A549 (cell line): ENCODE measurements at regions not wholly inside any gene's neighbourhood (a gene's known extent, or its start where the extent isn't known, plus 50 kb on each side); places are given as distances from the start of the nearest gene placed in this dataset.

Experiments used
- CBX2 ChIP-seq: fragments of 200-600 bp; sonication (generic); IDR thresholded peaks from 2 replicates; pipeline ENCODE4 v1.6.1; 2016; ENCODE audit warnings: low read depth, mild to moderate bottlenecking, borderline replicate concordance
- CBX8 ChIP-seq: fragments of 200-600 bp; sonication (generic); IDR thresholded peaks from 2 replicates; pipeline ENCODE4 v1.6.1; 2016
- HDAC2 ChIP-seq: fragments of 200-600 bp; sonication (generic); IDR thresholded peaks from 2 replicates; pipeline ENCODE4 v1.6.1; 2016
- NR3C1 ChIP-seq: fragments of >200 bp; sonication (Bioruptor Twin); formaldehyde crosslinking; IDR thresholded peaks from 3 replicates; pipeline ENCODE4 v1.6.1; 2017
- POLR2A ChIP-seq: IDR thresholded peaks from 2 replicates; pipeline ENCODE4 v1.6.1; 2012; ENCODE audit warnings: mild to moderate bottlenecking, low read length
- POLR2AphosphoS2 ChIP-seq: conservative IDR thresholded peaks from 2 replicates; pipeline ENCODE4 v1.6.1; 2012; ENCODE audit warnings: low read length, improper control_type of control experiment, inconsistent platforms
- RFX5 ChIP-seq: fragments of 450-650 bp; IDR thresholded peaks from 2 replicates; pipeline ENCODE4 v1.7.1; 2014; ENCODE audit warnings: antibody characterized with exemption, mild to moderate bottlenecking, moderate library complexity
- SMC3 ChIP-seq: fragments of >200 bp; sonication (Bioruptor Twin); formaldehyde crosslinking; IDR thresholded peaks from 3 replicates; pipeline ENCODE4 v1.6.1; 2018; ENCODE audit warnings: inconsistent platforms
- SREBF2 ChIP-seq: fragments of 450-650 bp; IDR thresholded peaks from 2 replicates; pipeline ENCODE4 v1.6.1; 2014; ENCODE audit warnings: mild to moderate bottlenecking, moderate library complexity
- TF ChIP-seq, protein P1 (sequence below): fragments of >200 bp; sonication (Bioruptor Twin); formaldehyde crosslinking; IDR thresholded peaks from 3 replicates; pipeline ENCODE4 v1.5.1; 2016
- TF ChIP-seq, protein P2 (sequence below): IDR thresholded peaks from 2 replicates; pipeline ENCODE4 v1.6.1; 2012
- TF ChIP-seq, protein P3 (sequence below): IDR thresholded peaks from 2 replicates; pipeline ENCODE4 v1.6.1; 2012

DNA sequence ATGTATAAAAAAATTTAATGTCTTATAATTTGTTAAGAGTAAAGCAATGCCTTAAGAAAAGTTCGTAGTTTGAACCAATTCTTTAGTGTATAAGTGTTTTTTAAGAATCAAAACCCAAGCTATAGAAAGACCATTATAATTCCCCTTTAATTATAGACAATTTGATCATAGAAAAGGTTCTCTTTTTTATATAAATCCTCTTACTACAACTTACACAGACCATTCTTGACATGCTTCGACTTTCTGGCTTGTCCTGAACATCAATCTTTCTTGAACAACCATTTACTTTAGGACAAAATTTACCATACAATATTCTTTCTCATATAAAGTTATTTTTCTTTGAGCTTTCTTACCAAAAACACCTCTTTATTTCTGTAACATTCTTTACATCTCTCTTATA lies 330.5 kb upstream of the SPANXN1 start:
- no peak for TF ChIP-seq NR3C1
- no peak for TF ChIP-seq CBX8
- no peak for TF ChIP-seq SMC3
- TF ChIP-seq, protein P1, sequence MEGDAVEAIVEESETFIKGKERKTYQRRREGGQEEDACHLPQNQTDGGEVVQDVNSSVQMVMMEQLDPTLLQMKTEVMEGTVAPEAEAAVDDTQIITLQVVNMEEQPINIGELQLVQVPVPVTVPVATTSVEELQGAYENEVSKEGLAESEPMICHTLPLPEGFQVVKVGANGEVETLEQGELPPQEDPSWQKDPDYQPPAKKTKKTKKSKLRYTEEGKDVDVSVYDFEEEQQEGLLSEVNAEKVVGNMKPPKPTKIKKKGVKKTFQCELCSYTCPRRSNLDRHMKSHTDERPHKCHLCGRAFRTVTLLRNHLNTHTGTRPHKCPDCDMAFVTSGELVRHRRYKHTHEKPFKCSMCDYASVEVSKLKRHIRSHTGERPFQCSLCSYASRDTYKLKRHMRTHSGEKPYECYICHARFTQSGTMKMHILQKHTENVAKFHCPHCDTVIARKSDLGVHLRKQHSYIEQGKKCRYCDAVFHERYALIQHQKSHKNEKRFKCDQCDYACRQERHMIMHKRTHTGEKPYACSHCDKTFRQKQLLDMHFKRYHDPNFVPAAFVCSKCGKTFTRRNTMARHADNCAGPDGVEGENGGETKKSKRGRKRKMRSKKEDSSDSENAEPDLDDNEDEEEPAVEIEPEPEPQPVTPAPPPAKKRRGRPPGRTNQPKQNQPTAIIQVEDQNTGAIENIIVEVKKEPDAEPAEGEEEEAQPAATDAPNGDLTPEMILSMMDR, result no peak
- no peak for TF ChIP-seq POLR2AphosphoS2
- TF ChIP-seq, protein P2, sequence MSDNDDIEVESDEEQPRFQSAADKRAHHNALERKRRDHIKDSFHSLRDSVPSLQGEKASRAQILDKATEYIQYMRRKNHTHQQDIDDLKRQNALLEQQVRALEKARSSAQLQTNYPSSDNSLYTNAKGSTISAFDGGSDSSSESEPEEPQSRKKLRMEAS, result no peak
- no peak for TF ChIP-seq SREBF2
- no peak for TF ChIP-seq POLR2A
- TF ChIP-seq CBX2, result no peak
- TF ChIP-seq, protein P3, sequence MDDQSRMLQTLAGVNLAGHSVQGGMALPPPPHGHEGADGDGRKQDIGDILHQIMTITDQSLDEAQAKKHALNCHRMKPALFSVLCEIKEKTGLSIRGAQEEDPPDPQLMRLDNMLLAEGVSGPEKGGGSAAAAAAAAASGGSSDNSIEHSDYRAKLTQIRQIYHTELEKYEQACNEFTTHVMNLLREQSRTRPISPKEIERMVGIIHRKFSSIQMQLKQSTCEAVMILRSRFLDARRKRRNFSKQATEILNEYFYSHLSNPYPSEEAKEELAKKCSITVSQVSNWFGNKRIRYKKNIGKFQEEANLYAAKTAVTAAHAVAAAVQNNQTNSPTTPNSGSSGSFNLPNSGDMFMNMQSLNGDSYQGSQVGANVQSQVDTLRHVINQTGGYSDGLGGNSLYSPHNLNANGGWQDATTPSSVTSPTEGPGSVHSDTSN, result no peak
- TF ChIP-seq HDAC2, result no peak
- TF ChIP-seq RFX5, result no peak
